ENCODE measurements at regions not wholly inside any gene's neighbourhood (a gene's known extent, or its start where the extent isn't known, plus 50 kb on each side); places are given as distances from the start of the nearest gene placed in this dataset.

DNA sequence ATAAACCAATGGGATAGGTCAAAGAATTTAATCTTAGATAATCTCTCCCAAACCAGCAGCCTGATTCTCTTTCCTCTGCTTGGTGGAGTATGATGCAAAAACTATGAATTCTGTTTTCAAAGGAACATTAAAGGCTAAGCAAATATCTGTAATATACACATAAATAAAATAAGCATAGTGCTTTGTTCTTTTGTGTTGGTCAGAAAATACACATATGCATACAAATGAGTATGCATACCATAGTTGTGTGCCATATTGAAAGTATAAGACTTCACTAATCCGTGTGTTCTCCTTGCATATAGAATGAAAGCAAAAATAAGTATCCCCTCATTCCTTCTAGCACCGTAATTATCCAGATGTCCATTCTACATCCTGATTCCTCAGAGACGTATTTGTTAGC lies 1949.7 kb upstream of the CELF4 start:
- TF ChIP-seq, protein P1, sequence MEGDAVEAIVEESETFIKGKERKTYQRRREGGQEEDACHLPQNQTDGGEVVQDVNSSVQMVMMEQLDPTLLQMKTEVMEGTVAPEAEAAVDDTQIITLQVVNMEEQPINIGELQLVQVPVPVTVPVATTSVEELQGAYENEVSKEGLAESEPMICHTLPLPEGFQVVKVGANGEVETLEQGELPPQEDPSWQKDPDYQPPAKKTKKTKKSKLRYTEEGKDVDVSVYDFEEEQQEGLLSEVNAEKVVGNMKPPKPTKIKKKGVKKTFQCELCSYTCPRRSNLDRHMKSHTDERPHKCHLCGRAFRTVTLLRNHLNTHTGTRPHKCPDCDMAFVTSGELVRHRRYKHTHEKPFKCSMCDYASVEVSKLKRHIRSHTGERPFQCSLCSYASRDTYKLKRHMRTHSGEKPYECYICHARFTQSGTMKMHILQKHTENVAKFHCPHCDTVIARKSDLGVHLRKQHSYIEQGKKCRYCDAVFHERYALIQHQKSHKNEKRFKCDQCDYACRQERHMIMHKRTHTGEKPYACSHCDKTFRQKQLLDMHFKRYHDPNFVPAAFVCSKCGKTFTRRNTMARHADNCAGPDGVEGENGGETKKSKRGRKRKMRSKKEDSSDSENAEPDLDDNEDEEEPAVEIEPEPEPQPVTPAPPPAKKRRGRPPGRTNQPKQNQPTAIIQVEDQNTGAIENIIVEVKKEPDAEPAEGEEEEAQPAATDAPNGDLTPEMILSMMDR (IDR thresholded peaks at IDR 0.05) = no peak
- no peak for TF ChIP-seq POLR2AphosphoS5 (IDR thresholded peaks at IDR 0.05)

All from sigmoid colon (tissue), 4 donors.